ENCODE measurements at regions not wholly inside any gene's neighbourhood (a gene's known extent, or its start where the extent isn't known, plus 50 kb on each side); places are given as distances from the start of the nearest gene placed in this dataset.
"Not testable (repeated sequence)": the region's sequence is repeated elsewhere in the genome, so short reads cannot be mapped to it uniquely, and the experiment has no call there.

GRCh38 chrX:40951407-40951806, 133.8 kb upstream of the USP9X start:
- H3K27me3 ChIP-seq (ENCODE audit: control insufficient read depth in 1 of 2, insufficient read depth in 2 of 2, low read length in 2 of 2); H3K4me3 ChIP-seq (ENCODE audit: low read depth in 1 of 2, low read length in 2 of 2); H3K27ac ChIP-seq (ENCODE audit: low read depth in 2 of 2, low read length in 1 of 2); H3K4me1 ChIP-seq (ENCODE audit: control insufficient read depth in 2 of 2, insufficient read depth in 2 of 2, low read length in 1 of 2); H3K9me3 ChIP-seq (ENCODE audit: control insufficient read depth in 2 of 2, insufficient read depth in 1 of 2, low read depth in 1 of 2, low read length in 1 of 2); H3K36me3 ChIP-seq (ENCODE audit: control insufficient read depth in 2 of 2, insufficient read depth in 2 of 2, low read length in 1 of 2): not testable (repeated sequence)
- 90 to 97% methylated on average over 3 of the region's 3 CpGs for WGBS, 2 donors

- H3K9me3 ChIP-seq (ENCODE audit: control insufficient read depth in 2 of 2, insufficient read depth in 1 of 2, low read depth in 1 of 2, low read length in 1 of 2), result no peaks in the 10 kb centered on the region
- 22 to 32% methylated on average over 4 of the region's 4 CpGs for WGBS, 2 donors
- no peaks in the 10 kb centered on the region for H3K4me1 ChIP-seq (ENCODE audit: control insufficient read depth in 2 of 2, insufficient read depth in 2 of 2, low read length in 1 of 2)
- no peak overlapping the region for H3K4me3 ChIP-seq (ENCODE audit: low read depth in 1 of 2, low read length in 2 of 2)
- H3K27me3 ChIP-seq (ENCODE audit: control insufficient read depth in 1 of 2, insufficient read depth in 2 of 2, low read length in 2 of 2), result peaks cover 0 to 4% of the 10 kb centered on the region in 2 donors
- H3K27ac ChIP-seq (ENCODE audit: low read depth in 2 of 2, low read length in 1 of 2), result no peak overlapping the region
- no peaks in the 10 kb centered on the region for H3K36me3 ChIP-seq (ENCODE audit: control insufficient read depth in 2 of 2, insufficient read depth in 2 of 2, low read length in 1 of 2)
These were observed 132.4 kb upstream of the USP9X start for GRCh38 chrX:40952855-40953254.

DNA sequence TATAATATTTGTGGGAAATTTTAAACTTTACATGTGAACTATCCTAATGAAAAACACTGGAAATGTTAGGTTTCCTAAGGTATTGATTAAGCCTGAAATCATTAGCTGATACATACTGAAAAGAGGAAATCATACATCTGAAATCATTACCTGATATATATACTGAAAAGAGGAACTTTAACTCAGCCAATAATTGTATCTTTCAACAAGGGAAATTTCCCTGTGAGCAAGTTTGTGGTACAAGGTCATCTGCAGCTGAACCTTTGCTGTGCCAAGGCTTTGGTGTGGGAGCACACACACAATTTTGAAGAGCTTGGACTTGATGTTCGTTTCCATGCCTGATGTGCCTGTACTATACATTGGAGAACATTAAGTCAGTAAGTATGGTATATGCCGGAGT, 131.9 kb upstream of the USP9X start:
- WGBS, 2 donors, result 85% methylated on average over 2 of the region's 2 CpGs
- H3K9me3 ChIP-seq (ENCODE audit: control insufficient read depth in 2 of 2, insufficient read depth in 1 of 2, low read depth in 1 of 2, low read length in 1 of 2), result no peaks in the 10 kb centered on the region

GRCh38 chrX:40960041-40960440, 125.2 kb upstream of the USP9X start:
- no peaks in the 10 kb centered on the region for H3K9me3 ChIP-seq (ENCODE audit: control insufficient read depth in 2 of 2, insufficient read depth in 1 of 2, low read depth in 1 of 2, low read length in 1 of 2)
- H3K27ac ChIP-seq (ENCODE audit: low read depth in 2 of 2, low read length in 1 of 2), result no peak overlapping the region
- no peak overlapping the region for H3K4me3 ChIP-seq (ENCODE audit: low read depth in 1 of 2, low read length in 2 of 2)
- H3K27me3 ChIP-seq (ENCODE audit: control insufficient read depth in 1 of 2, insufficient read depth in 2 of 2, low read length in 2 of 2), result no peaks in the 10 kb centered on the region
- no peaks in the 10 kb centered on the region for H3K4me1 ChIP-seq (ENCODE audit: control insufficient read depth in 2 of 2, insufficient read depth in 2 of 2, low read length in 1 of 2)
- 90 to 92% methylated on average over 4 of the region's 4 CpGs for WGBS, 2 donors
- H3K36me3 ChIP-seq (ENCODE audit: control insufficient read depth in 2 of 2, insufficient read depth in 2 of 2, low read length in 1 of 2), result no peaks in the 10 kb centered on the region

More for the DNA sequence above, 131.9 kb upstream of the USP9X start:
- Histone ChIP-seq H3K4me3 (ENCODE audit: low read depth in 1 of 2, low read length in 2 of 2) (no peak overlapping the region), H3K27me3 (ENCODE audit: control insufficient read depth in 1 of 2, insufficient read depth in 2 of 2, low read length in 2 of 2) (peaks cover 0 to 4% of the 10 kb centered on the region in 2 donors), H3K36me3 (ENCODE audit: control insufficient read depth in 2 of 2, insufficient read depth in 2 of 2, low read length in 1 of 2) (no peaks in the 10 kb centered on the region), H3K27ac (ENCODE audit: low read depth in 2 of 2, low read length in 1 of 2) (no peak overlapping the region), H3K4me1 (ENCODE audit: control insufficient read depth in 2 of 2, insufficient read depth in 2 of 2, low read length in 1 of 2) (no peaks in the 10 kb centered on the region)

DNA sequence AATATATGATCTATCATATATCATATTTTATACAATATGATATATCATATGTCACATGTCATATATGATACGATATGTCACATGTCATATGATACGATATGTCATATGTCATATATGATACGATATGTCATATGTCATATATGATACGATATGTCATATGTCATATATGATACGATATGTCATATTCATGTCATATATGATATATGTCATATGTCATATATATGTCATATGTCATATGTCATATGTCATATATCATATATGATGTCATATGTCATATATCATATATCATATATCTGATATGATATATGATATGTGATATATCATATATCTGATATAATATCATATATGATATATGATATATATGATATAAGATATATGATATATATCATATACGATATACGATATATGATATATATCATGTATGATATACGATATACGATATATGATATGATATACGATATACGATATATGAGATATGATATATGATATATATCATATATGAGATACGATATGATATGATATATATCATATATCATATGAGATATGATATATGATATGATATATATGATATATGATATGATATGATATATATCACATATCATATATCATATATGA, 122.3 kb upstream of the USP9X start:
- Histone ChIP-seq H3K27ac (ENCODE audit: low read depth in 2 of 2, low read length in 1 of 2) (no peak overlapping the region), H3K9me3 (ENCODE audit: control insufficient read depth in 2 of 2, insufficient read depth in 1 of 2, low read depth in 1 of 2, low read length in 1 of 2) (no peaks in the 10 kb centered on the region), H3K27me3 (ENCODE audit: control insufficient read depth in 1 of 2, insufficient read depth in 2 of 2, low read length in 2 of 2) (no peaks in the 10 kb centered on the region), H3K36me3 (ENCODE audit: control insufficient read depth in 2 of 2, insufficient read depth in 2 of 2, low read length in 1 of 2) (no peaks in the 10 kb centered on the region), H3K4me3 (ENCODE audit: low read depth in 1 of 2, low read length in 2 of 2) (no peak overlapping the region), H3K4me1 (ENCODE audit: control insufficient read depth in 2 of 2, insufficient read depth in 2 of 2, low read length in 1 of 2) (no peaks in the 10 kb centered on the region)
- WGBS, 2 donors, result 88 to 92% methylated on average over 12 of the region's 12 CpGs

DNA sequence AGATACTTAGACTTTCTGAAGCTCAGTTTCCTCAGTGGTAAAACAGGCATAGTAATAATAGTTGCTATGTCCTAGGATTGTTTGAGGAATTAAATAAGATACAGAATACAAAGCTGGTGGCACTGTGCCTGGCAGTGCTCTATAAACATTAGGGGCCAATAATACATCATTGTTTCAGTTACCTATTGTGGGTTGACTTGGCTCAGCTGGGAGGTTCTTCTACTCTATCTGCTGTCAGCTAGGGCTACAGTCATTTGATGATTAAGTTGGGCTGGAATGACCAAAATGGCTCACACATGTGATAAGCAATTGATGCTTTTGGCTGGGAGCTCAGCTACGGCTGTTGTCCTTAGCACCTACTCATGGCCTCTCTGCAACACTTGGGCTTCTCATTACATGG, 121.2 kb upstream of the USP9X start:
- Histone ChIP-seq H3K9me3 (ENCODE audit: control insufficient read depth in 2 of 2, insufficient read depth in 1 of 2, low read depth in 1 of 2, low read length in 1 of 2) (no peaks in the 10 kb centered on the region), H3K4me1 (ENCODE audit: control insufficient read depth in 2 of 2, insufficient read depth in 2 of 2, low read length in 1 of 2) (no peaks in the 10 kb centered on the region), H3K36me3 (ENCODE audit: control insufficient read depth in 2 of 2, insufficient read depth in 2 of 2, low read length in 1 of 2) (no peaks in the 10 kb centered on the region), H3K27me3 (ENCODE audit: control insufficient read depth in 1 of 2, insufficient read depth in 2 of 2, low read length in 2 of 2) (no peaks in the 10 kb centered on the region), H3K27ac (ENCODE audit: low read depth in 2 of 2, low read length in 1 of 2) (no peak overlapping the region), H3K4me3 (ENCODE audit: low read depth in 1 of 2, low read length in 2 of 2) (no peak overlapping the region)
- 90 to 100% methylated on average over 1 of the region's 1 CpG for WGBS, 2 donors

DNA sequence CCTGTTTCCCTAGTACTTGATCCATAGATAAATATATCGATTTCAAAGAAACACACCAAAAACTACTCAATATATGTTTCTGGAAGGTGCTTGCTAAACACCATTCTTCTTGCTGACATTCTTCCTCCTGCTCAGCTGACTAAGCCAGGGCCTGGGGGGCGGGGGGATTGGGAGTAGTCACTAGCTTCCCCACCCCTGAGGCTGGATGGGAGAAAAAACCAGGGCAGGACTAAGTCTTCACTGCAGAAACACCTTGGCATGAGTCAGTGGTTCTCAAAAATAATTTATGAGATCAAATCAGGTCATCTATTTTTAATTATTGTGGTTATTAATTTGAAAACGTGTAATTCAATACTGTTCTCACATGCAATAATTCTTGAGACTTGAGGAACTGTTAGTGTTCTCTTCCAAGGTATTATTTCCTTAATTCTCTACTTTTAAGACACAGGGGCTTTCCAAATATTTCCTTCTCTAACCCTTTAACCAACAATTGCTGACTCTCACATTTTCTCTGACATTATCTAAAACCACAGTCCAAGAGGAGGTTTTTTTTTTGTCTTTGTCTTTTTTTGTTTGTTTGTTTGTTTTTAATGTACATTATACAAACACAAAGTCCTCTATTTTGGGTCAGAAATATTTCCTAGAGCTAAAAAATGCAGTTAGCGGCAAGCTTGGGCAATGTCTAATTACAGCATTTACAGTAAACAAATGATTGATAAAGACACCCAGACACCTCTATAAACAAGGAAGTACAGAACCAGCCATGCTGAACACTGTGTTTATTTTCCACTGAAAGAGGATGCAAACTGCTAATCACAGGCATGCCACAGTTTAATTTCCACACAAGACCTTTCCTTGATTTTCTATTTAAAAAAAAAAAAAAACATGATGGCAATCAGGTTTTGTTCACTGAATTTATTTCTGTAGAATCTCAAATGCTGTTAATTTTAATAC, 120.3 kb upstream of the USP9X start:
- Histone ChIP-seq H3K36me3 (ENCODE audit: control insufficient read depth in 2 of 2, insufficient read depth in 2 of 2, low read length in 1 of 2) (no peaks in the 10 kb centered on the region), H3K9me3 (ENCODE audit: control insufficient read depth in 2 of 2, insufficient read depth in 1 of 2, low read depth in 1 of 2, low read length in 1 of 2) (no peaks in the 10 kb centered on the region), H3K27ac (ENCODE audit: low read depth in 2 of 2, low read length in 1 of 2) (no peak overlapping the region), H3K27me3 (ENCODE audit: control insufficient read depth in 1 of 2, insufficient read depth in 2 of 2, low read length in 2 of 2) (no peaks in the 10 kb centered on the region), H3K4me1 (ENCODE audit: control insufficient read depth in 2 of 2, insufficient read depth in 2 of 2, low read length in 1 of 2) (no peaks in the 10 kb centered on the region), H3K4me3 (ENCODE audit: low read depth in 1 of 2, low read length in 2 of 2) (no peak overlapping the region)
- WGBS, 2 donors, result 59 to 62% methylated on average over 4 of the region's 4 CpGs

DNA sequence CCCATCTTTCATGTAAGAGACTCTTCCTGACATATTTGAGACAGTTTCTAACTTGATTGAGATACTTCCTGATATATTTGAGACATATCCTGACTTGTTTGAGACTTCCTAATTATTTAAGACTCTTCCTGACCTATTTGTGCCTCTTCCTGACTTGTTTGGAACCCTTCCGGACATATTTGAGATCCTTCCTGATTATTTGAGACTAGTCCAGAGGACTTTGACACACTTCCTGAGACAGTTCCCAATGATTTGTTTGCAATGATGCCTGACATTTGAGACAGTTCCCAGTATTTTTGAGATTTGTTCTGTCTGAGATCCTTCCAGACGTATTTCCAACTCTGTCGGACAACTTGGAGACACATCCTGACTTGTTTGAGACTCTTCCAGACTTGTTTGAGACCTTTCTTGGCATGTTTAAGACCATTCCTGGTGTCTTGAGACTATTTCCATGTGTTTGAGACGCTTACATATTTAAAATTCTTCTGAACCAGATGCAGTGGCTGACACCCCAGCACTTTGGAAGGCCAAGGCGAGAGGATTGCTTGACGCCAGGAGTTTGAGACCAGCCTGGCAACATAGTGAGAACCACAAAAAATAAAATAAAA, 118.9 kb upstream of the USP9X start:
- 46 to 67% methylated on average over 6 of the region's 6 CpGs for WGBS, 2 donors
- Histone ChIP-seq H3K4me1 (ENCODE audit: control insufficient read depth in 2 of 2, insufficient read depth in 2 of 2, low read length in 1 of 2) (no peaks in the 10 kb centered on the region), H3K4me3 (ENCODE audit: low read depth in 1 of 2, low read length in 2 of 2) (no peak overlapping the region), H3K27me3 (ENCODE audit: control insufficient read depth in 1 of 2, insufficient read depth in 2 of 2, low read length in 2 of 2) (no peaks in the 10 kb centered on the region), H3K36me3 (ENCODE audit: control insufficient read depth in 2 of 2, insufficient read depth in 2 of 2, low read length in 1 of 2) (no peaks in the 10 kb centered on the region), H3K9me3 (ENCODE audit: control insufficient read depth in 2 of 2, insufficient read depth in 1 of 2, low read depth in 1 of 2, low read length in 1 of 2) (no peaks in the 10 kb centered on the region), H3K27ac (ENCODE audit: low read depth in 2 of 2, low read length in 1 of 2) (no peak overlapping the region)

- no peaks in the 10 kb centered on the region for H3K4me1 ChIP-seq (ENCODE audit: control insufficient read depth in 2 of 2, insufficient read depth in 2 of 2, low read length in 1 of 2)
- no peaks in the 10 kb centered on the region for H3K9me3 ChIP-seq (ENCODE audit: control insufficient read depth in 2 of 2, insufficient read depth in 1 of 2, low read depth in 1 of 2, low read length in 1 of 2)
- H3K27ac ChIP-seq (ENCODE audit: low read depth in 2 of 2, low read length in 1 of 2), result no peak overlapping the region
- H3K27me3 ChIP-seq (ENCODE audit: control insufficient read depth in 1 of 2, insufficient read depth in 2 of 2, low read length in 2 of 2), result no peaks in the 10 kb centered on the region
- H3K36me3 ChIP-seq (ENCODE audit: control insufficient read depth in 2 of 2, insufficient read depth in 2 of 2, low read length in 1 of 2), result no peaks in the 10 kb centered on the region
- no peak overlapping the region for H3K4me3 ChIP-seq (ENCODE audit: low read depth in 1 of 2, low read length in 2 of 2)
- 91 to 94% methylated on average over 7 of the region's 7 CpGs for WGBS, 2 donors
These were observed 117.1 kb upstream of the USP9X start for GRCh38 chrX:40968180-40968579.
